ENCODE measurements at regions not wholly inside any gene's neighbourhood (a gene's known extent, or its start where the extent isn't known, plus 50 kb on each side); places are given as distances from the start of the nearest gene placed in this dataset.

- DNase-seq (ENCODE audit: low read depth): no peak
- no peak for TF ChIP-seq CTCF (IDR thresholded peaks at IDR 0.05; ENCODE audit: low read depth, low read length, missing control alignments)
- no peak overlapping the region for H3K4me3 ChIP-seq (ENCODE audit: low read depth, low read length)
Observed at GRCh38 chr18:61664419-61665084, 228.3 kb downstream of the RNF152 start.

DNA sequence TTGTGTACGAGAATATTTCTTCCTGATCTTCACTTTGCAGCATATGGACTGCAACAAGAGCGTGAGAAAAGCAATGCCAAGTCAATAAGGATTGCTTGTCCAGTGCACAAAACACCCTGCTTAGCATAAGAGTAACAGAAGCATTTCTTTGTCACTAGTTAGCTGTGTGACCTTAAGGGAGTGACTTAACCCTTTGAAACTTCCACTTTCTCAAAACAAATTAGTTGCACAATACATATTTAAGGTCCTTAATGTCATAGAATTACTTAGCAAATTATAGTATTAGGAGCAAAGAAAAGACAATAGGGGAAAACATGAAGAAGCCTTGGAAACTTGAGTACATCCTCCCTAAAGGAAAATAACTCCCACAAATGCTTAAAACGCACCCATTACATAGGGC, 230.1 kb downstream of the RNF152 start:
- no peak overlapping the region for H3K4me3 ChIP-seq (ENCODE audit: low read depth, low read length)
- TF ChIP-seq CTCF (IDR thresholded peaks at IDR 0.05; ENCODE audit: low read depth, low read length, missing control alignments): no peak
- DNase-seq (ENCODE audit: low read depth): no peak

DNA sequence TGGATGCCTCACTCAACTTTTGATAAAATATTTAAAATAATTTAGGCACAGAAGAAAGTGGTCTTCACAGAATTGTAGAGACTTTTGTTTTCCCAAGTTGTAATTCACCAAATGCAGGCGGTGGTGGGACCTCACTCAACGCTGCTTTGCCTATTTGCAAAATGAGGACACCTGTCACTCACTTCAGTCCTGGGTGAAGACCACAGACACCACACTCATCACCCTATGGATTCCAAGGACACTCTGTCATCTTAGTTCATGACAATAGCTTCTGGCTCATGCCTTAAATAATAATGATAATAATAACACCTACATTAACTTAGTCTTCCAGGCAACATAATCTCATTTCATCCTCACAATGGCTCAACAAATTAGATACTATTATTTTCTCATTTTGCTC, 234.4 kb downstream of the RNF152 start:
- no peak for DNase-seq (ENCODE audit: low read depth)
- TF ChIP-seq CTCF (IDR thresholded peaks at IDR 0.05; ENCODE audit: low read depth, low read length, missing control alignments): no peak
- no peak overlapping the region for H3K4me3 ChIP-seq (ENCODE audit: low read depth, low read length)

DNA sequence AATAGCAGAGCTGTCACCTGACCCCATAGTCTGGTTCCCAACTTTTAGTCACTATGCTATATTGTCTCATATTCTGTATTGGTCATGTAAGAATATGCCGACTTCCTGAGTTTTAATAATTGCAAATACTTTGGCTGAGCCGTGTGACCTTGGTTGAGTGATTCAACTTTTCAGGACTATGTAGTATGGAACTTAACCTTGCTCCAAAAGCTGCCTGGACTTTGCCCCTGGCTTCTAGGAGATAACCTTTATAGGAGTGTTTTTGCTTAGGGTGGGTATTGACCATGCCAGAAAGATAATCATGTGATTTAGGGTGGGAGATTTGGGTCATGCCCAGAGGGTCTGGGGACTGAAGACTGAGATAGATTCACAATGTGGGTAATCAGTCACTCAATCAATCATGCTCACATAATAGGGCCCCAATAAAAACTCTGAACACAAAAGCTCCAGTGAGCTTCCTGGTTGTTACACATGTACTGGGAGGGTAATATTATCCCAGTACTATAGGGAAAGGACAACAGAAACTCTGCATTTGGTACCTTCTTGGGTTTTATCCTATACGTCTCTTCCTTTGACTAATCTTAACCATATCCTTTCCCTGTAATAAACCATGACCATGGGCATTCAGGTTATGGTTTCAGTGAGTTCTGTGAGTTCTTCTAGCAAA, 235.6 kb downstream of the RNF152 start:
- H3K4me3 ChIP-seq (ENCODE audit: low read depth, low read length): no peak overlapping the region
- no peak for TF ChIP-seq CTCF (IDR thresholded peaks at IDR 0.05; ENCODE audit: low read depth, low read length, missing control alignments)
- DNase-seq (ENCODE audit: low read depth): no peak

- DNase-seq (ENCODE audit: low read depth): no peak
- TF ChIP-seq CTCF (IDR thresholded peaks at IDR 0.05; ENCODE audit: low read depth, low read length, missing control alignments): no peak
Observed at GRCh38 chr18:61655630-61656029, 237.2 kb downstream of the RNF152 start.

GRCh38 chr18:61653823-61654551, 238.8 kb downstream of the RNF152 start:
- TF ChIP-seq CTCF (IDR thresholded peaks at IDR 0.05; ENCODE audit: low read depth, low read length, missing control alignments): no peak
- no peak overlapping the region for H3K4me3 ChIP-seq (ENCODE audit: low read depth, low read length)
- DNase-seq (ENCODE audit: low read depth): no peak

More at GRCh38 chr18:61655630-61656029, 237.2 kb downstream of the RNF152 start:
- H3K4me3 ChIP-seq (ENCODE audit: low read depth, low read length): no peak overlapping the region

All from GM12864 (cell line).